ENCODE measurements at regions not wholly inside any gene's neighbourhood (a gene's known extent, or its start where the extent isn't known, plus 50 kb on each side); places are given as distances from the start of the nearest gene placed in this dataset.
"Not testable (repeated sequence)": the region's sequence is repeated elsewhere in the genome, so short reads cannot be mapped to it uniquely, and the experiment has no call there.

DNA sequence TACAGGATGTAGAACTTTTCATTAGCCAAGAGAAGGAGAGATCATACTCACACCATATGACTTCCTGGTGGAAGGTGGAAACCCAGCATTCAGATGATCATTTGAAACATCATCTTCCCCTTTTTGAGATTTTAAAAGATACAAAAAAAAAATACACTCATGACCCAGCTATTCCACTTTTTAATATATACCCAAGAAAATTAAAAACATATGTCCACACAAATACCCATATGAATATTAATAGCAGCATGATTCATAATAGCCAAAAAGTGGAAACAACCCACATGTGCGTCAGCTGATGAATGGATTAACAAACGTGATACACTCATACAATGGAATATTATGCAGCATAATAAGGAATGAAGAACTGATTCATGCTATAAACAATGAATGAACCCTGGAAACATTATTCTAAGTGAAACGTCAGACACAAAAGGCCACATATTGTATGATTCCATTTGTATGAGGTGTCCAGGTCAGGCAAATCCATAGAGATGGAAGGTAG, 130.0 kb upstream of the SGK1 start:
- DNase-seq: no peak

DNA sequence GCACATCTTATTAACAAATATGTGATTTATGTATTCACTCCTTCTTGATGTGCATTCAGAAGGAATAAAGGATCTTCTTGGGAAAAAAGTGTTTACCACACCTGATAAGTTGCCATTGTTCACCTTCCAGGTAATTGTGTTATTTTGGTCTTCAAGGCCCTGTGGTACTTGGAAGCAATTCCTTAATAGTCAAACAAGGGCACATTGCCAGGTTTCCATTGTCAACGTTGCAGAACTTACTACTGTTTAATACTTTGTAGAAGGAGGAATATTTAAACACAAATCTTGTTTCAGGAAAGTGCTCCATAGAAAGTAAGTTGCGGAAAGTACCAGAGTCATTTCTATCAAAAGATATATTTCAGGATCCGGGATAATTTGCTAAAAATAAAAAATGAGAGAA, 129.5 kb upstream of the SGK1 start:
- DNase-seq: no peak

DNA sequence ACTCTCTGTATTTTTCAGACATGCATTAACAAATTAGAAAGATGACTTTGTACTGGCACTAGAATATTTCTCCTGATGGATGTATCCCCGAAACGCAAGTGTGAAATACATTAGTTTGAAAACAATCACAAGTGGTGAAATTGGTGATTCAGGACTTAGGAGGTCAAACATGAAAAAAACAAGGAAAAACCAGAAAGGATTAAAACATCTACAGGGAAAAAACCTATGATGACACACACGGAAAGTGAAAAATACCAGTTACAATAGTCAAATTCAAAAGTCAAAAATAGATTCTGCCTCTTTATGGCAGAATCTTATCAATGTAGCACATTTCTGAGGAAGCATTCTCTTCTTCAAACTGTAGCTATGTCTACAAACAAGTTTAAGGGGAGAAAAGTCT, 129.0 kb upstream of the SGK1 start:
- no peak for DNase-seq

DNA sequence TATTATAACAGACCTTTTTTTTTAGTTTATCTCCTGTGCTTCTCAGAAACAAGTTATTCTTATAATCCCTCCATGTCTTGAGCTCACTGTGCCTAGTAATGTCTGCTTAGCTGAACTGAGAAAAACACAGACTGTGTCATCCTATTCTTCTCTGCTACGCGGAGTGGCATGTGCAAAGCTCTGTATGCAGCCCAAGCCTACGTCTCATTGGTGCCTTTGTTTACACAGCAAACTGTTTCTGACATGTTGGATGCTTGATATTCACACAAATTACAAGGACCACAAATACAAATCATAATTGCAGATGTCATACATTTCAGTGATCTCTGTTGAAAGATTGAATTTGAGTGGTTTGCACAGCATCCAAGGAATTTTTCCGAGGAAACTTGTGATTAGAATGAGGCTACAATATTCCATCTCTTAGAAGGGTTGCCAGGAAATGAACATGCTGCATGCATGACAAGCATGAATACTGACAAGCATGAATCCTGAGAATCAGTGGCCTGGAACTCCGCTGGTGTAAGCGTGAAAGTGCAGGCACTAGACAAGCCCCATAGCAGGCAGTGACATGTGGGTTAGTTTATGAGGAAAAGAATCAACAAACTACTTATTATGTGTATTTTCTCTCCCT, 128.4 kb upstream of the SGK1 start:
- peak; percentile 42 to 81 for DNase-seq

DNA sequence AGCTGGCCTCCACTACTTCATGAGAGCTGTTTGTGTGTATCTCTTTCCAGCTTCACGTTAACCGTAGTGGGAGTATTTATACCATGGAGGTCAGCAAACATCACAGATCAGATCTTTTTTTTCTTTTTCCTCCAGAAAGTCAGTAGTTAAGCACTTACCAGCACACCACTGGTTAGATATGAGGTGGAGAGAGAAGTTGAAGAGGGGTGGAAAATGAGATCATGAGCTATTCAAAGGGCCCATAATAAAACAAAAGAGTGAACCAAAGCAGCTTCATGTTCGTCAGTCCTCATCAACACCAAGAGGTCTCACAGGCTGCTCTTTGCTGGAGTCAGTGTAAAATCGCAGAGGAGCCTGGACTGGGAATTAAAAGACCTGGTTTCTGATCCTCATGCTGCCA, 125.1 kb upstream of the SGK1 start:
- no peak for DNase-seq

DNA sequence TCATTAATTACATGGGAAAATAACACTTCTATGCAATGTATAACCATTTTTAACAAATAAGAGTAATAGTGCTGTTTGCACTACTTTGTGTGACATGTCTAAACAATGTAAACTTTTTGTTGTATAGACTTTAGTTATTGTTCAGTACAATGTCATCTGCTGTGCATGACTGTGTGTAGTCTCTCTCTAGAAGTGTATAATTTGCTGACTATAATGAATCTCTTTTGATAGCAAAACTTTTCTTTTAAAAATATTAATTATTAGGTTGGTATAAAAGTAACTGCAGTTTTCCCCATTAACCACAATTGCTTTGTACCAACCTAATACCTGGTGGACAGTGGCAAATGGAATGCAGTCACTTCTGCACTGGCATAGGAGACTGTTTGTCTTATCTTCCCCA, 124.2 kb upstream of the SGK1 start:
- DNase-seq: no peak

DNA sequence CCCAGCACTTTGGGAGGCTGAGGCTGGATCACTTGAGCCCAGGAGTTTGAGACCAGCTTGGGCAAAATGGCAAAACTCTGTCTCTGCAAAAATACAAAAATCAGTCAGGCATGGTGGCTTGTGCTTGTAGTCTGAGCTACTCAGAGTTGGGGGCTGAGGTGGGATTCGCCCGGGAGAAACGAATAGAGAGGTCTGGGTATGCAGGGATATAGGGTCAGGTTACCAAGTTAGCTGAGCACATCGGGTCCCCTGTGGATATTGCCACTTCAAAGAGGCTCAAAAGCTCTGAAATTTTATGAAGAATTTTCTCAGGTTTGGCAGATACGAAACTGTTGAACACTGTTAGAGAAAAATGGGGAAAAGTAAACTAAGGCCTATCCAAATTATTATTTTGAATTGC, 120.9 kb upstream of the SGK1 start:
- DNase-seq: no peak

DNA sequence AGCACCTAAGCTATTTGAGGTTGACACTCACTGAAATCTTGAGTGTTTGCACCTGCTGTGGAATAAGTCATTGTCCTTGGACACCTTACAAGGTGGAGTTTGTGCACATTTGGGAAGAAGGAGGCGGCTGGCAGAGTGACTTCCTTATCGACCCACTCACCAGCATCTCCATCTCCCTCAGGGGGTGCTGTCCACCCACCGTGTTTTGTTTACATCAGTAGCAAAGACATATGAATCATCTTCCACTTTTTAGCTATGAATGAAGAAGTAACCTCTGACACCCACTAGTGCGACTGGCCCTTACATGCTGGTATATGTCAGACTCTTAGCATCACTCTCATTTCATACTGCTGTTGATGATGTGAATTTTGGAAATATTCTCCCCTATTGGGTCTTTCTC, 119.5 kb upstream of the SGK1 start:
- DNase-seq: no peak

DNA sequence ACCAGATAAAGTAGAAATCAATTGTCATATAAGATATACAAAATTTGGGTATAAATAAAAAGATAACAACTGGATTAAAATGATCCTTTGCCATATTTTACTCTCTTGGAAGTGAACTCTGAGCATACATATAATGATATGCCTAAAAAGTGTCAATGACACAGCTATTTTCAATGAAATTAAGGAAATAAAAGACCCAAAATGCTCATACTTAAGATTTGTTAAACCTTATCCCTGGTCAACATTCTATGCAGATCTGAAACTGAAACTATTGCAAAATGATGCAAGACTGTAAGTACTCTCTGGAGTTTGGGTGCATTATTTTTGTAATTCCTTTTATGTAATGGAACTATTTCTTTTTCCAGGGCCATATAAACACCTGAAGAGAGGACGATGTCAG, 119.0 kb upstream of the SGK1 start:
- DNase-seq: peak in 1 of 2 donors; percentile 32

DNA sequence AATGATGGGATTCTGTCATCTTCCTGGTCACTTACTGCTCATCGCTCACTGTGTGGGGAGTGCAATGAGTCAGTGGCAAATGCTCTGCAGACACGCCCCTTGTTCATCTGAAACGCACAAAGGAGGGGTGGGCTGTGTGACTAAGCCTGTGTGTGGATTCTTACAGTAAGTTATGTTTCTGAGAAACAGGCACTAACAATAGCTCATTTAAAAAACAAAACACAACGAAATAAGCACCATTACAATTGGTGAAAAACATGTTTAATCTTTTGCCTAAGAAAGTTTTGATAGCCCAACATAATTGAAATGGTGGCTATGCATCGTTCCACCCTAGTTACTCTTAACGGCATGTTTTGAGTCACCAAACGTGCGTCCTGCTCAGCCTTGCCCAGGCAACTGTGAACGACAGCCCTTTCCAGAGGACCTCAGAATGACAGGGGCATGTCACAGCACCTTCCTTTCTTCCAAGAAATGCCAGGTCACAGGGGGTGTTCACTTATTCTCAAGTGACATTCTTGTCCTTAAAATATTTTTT, 118.4 kb upstream of the SGK1 start:
- DNase-seq: peak; percentile 43 to 81

DNA sequence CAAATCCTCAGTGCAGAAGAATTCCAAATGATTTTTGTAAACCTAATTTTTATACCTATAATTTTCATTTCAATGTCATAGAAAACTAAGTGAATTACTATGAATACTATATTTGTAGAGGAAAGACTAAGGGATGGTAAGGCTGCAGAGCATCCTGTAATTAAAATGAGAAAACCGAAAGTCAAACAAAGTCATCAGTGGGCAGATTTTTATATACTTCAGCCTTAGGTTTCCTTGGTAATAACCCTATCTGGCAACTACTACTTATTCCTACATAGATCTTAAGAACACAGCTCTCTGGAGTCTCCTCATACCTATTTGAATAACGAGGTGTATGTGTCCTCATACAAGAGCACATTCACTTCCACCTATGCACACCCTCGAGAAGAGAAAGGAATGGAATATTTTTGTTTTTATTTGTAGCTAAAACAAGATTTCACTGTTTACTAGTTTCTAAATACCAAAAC, 117.9 kb upstream of the SGK1 start:
- DNase-seq: no peak

DNA sequence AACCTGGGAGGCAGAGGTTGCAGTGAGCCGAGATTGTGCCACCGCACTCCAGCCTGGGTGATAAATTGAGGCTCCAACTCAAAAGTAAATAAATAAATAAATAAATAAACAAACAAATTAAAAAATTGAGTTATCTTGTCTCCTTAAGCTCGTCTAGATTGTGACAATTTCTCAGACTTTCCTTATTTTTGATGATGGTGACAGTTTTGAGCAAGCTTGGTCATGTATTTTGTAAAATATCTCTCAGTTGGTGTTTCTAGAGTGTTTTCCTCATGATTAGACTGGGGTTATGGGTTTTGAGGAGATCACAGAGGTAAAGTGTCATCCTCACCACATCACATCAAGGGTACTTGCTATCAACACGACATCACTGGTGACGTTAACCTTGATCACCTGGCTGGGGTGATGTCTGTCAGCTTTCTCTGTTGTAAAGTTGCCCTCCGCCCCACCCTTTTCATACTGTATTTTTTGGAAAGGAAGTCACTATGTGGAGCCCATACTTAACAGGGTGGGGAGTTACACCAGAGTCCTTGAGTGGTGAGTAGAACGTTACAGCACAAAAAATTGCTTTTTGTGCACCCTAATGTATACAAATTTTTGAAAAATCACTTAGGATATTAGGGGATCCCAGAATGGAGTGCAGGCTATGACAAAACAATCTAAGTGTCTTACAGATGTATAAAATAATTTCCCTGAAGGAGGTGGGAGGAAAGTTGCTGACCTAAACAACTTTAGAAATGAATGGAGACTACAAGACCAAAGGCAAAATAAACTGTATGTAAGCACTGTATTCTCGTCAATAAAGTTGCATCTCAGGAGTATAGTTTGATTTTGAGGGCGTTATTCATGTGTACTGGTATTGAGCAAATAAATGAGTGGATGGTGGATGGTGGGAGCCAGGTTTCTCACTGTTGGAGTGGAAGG, 116.4 kb upstream of the SGK1 start:
- no peak for DNase-seq

DNA sequence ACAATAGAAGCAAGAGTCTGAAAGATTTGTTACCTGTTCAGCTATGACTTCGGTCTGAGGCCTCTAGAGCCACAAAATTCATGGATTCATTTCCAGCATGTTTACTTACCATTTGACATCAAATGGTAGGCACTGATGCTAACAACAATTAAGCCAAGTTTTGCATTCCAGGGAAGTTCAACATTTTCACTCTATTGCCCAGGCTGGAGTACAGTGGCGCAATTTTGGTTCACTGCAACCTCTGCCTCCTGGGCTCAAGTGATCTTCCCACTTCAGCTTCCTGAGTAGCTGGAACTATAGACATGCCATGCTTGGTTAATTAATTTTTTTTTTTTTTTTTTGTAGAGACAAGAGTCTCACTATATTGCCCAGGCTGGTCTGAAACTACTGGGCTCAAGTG, 114.1 kb upstream of the SGK1 start:
- DNase-seq: no peak

DNA sequence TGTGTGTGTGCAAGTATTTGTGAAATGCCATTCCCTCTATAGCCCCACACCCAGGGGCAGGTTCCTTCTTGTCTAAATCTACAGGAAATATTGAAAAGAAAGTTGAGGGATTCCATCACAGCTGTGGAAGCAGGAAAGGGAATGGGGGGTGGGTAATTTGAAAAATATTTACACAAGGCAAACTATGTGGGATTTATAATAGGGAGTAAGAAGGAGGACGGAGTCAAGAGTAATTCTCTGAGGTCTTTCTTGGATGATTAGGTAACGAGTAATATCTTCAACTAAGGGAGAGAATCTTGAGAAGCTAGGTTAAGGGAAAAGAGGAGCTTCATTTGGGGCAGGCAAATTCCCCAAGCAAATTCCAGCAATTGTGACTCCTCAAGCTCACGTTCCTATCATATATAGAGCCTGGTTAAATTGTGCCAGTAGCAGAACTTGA, 113.5 kb upstream of the SGK1 start:
- no peak for DNase-seq

DNA sequence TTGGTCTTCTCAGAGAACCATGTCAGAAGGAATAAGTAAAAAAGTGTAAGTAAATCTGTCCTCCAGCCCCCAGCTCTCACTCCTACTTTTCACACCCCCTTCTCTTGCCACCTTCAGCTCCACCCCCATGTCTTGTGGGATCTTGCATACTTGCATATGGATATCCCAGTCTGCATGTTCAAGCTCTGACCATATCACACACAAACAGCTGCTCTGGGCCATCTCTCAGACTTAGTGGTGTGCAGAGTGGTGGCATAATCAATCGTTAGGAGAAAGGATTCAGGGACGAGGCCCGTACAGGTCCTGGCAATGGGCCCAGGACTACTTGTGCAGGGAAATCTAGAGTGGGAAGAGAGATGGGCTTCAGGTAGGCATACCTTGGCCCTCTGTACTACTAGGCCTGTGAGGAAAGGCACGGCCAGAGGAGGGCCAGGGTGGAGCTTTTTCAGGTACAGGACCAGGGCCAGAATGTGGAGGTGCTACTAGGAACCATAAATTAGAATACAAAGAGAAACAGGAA, 112.0 kb upstream of the SGK1 start:
- DNase-seq: no peak

DNA sequence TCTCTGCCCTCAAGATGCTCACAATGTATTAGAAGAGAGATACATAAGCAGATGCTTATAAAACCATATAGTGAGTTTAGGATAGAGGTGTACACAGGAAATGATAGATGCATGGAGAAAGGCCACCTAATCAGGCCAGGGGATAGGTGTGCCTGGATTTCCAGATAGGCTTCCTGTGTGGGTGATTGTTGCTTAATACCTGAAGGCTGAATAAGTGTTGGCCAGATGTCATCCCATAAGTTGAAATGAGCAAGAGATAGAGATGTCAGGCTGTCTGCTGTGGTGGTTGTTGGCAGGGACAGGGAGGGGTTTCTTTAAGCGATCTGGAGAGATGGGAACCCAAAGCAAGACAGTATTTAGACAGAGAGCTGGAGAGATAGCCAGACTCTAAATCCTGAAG, 109.8 kb upstream of the SGK1 start:
- DNase-seq: no peak

DNA sequence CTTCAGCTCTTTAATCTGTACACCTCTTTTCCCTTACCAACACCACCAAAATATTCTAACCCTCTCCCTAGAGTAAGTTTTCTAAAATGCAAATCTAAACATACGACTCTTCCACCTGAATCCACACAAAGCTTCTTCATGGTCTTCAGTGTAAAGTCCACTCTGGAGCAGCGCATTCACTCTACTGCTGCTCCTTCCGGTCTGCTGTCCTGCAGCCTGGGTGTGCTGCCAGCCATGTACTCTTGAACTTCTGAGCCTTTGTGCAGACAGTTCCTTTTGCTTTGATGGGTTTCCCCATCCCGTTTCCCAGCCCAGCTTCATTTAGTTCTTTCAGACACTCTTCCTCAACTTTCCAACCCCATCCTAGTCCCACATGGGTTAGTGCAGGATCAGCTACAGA, 108.7 kb upstream of the SGK1 start:
- DNase-seq: no peak

DNA sequence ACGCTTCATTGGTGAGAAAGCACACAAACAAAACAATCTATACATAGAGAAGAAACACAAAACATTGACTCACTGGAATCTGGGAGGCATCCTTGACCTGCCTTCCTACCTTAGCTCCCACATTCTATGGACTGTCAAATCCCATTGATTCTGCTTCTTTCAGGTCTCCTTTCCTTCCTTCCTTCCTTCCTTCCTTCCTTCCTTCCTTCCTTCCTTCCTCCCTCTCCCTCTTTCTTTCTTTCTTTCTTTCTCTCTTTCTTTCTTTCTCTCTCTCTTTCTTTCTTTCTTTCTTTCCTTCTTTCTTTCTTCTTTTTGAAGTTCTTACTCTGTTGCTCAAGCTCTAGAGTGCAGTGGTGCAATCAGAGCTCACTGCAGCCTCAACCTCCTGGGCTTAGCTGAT, 108.0 kb upstream of the SGK1 start:
- DNase-seq: not testable (repeated sequence)

DNA sequence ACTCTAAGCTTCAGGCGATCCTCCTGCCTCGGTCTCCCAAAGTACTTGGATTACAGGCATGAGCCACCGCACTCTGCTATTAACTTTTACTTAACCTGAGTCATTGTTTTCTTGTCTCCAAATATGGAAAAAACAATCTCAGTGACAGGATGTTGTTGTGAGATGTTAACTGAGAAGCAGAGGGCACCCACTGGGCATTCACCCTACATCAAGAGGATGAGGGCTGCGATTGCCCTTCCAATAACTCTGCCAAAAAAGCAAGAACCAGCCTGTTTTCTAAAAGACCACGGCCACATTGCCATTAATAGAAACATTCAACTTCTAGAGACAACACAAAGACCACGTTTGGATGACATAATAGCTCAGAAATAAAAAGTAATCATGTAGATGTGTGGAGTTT, 107.6 kb upstream of the SGK1 start:
- DNase-seq: no peak

DNA sequence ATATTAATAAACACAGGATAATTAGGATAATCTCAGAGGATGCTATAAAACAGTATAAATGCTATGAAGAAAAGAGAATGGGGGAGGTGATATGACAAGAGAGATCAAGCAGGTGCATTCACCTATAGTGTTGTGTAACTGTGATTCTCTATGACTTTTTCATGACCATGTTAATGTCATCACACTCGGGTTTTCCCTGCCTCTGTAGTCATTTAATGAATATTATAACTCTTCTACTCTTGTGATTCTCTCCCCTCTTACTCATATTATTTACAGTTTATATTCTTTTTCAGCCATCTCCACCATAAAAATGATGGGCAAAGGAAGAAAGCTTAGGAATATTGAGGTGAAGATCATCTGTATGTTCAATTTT, 106.9 kb upstream of the SGK1 start:
- no peak for DNase-seq

DNA sequence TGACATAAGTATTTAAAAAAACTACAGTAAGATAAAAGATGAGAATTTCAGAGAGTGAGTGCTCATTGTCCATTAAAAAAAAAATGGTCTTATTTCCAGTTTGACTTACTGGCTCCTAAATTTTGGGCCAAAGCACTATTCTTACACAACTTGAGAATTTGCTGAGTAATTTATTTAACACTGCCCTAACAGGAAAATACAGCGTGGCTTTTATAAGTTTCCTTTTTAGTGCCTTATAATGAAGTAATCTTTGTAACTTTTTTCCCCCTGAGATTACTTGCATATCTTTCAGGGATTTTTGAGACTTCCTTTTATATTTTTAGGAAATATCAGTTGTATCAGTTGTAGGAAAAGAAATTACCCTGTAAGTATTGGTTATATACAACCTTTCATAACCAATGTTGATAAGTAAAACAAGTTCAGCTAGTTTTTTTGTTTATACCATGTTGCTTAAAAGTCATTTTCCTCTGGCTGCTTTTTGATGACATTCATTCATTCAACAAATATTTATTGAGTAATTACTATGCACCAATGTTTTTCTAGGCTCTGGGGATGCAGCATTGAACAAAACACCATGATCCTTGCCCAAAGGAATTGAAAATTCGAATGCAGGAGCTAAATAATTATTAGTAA, 106.4 kb upstream of the SGK1 start:
- no peak for DNase-seq

DNA sequence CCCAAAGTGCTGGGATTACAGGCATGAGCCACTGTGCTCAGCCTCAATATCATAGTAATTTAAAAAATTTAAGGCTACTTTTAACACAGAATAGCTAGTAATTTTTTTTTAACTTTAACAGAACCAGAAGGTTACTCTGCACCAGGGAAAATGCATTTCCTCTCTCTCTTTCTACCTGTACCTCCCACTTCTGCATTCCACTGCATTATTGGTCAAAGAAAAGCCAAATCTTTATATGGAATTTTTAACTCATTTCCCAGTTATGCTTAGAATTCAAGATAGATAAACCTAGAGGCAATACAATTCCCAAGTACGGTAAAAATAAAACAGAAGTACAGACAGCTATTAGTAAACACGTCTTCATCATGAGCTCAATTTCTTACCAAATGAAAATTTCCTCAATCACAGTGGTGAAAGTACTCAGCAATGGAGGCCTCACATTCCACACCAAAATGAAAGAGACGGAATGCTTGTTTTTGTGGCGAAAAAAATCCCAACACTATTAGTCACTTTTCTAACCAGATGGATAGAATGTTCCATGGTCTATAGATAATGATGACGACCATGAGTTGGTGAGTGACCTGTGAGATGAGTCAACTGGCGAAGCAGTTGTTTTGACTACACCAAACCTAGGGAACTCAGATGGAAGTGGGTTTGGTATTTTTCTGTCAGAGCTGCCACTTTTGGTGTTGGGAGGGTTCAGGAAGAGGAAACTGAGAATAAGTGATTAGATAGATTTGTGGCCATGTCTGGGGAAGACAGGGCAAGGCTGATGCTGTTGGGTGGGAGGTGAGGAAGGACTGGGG, 104.7 kb upstream of the SGK1 start:
- no peak for DNase-seq

Data from hippocampal formation (tissue), 2 donors.